HL-60 (cell line): ENCODE measurements at regions not wholly inside any gene's neighbourhood (a gene's known extent, or its start where the extent isn't known, plus 50 kb on each side); places are given as distances from the start of the nearest gene placed in this dataset.
"Not testable (repeated sequence)": the region's sequence is repeated elsewhere in the genome, so short reads cannot be mapped to it uniquely, and the experiment has no call there.

ENCODE experiments used
- DNase-seq, 2 experiments: peaks; one replicate each; pipeline ENCODE4 v3.0.0-alpha.2; 2010 to 2020; ENCODE audit warnings: low read depth in 1 of 2, low spot score in 1 of 2
- H3K27ac ChIP-seq: fragments of 250-450 bp; sonication (Bioruptor Pico); replicated peaks from 2 replicates; pipeline ENCODE4 v1.5.1; 2020; ENCODE audit warnings: mild to moderate bottlenecking, moderate library complexity
- H3K27me3 ChIP-seq: fragments of 250-450 bp; sonication (Bioruptor Pico); 2 replicates; pipeline ENCODE4 v1.5.1; 2021; ENCODE audit warnings: mild to moderate bottlenecking, moderate library complexity; ENCODE audit not compliant: insufficient read depth, poor library complexity, severe bottlenecking
- H3K4me3 ChIP-seq: replicated peaks from 2 replicates; pipeline ENCODE4 v1.5.1; 2011; ENCODE audit warnings: mild to moderate bottlenecking, control low read depth, low read length; ENCODE audit not compliant: insufficient read depth
- GABPA ChIP-seq: IDR thresholded peaks from 2 replicates; pipeline ENCODE4 v1.6.1; 2012; ENCODE audit warnings: low read depth
- POLR2AphosphoS5 ChIP-seq: IDR thresholded peaks from 2 replicates; pipeline ENCODE4 v1.6.1; 2012; ENCODE audit warnings: low read depth
- REST ChIP-seq: IDR thresholded peaks from 2 replicates; pipeline ENCODE4 v1.6.1; 2012; ENCODE audit warnings: low read depth; ENCODE audit not compliant: insufficient replicate concordance
- SPI1 ChIP-seq: IDR thresholded peaks from 2 replicates; pipeline ENCODE4 v1.6.1; 2012; ENCODE audit warnings: low read depth, mild to moderate bottlenecking, borderline replicate concordance
- TF ChIP-seq, protein P1 (sequence below): IDR thresholded peaks from one replicate; pipeline ENCODE4 v1.5.1; 2011; ENCODE audit warnings: low read length, control low read depth, inconsistent platforms; ENCODE audit not compliant: insufficient read depth

GRCh38 chr17:33567223-33567622 is 274.1 kb upstream of the ASIC2 start:
- Histone ChIP-seq H3K4me3 (no peak overlapping the region), H3K27me3 (no peaks in the 10 kb centered on the region), H3K27ac (no peak overlapping the region)
- no peak for DNase-seq
- TF ChIP-seq GABPA, result no peak
- TF ChIP-seq REST, result no peak
- TF ChIP-seq POLR2AphosphoS5, result no peak
- TF ChIP-seq, protein P1, sequence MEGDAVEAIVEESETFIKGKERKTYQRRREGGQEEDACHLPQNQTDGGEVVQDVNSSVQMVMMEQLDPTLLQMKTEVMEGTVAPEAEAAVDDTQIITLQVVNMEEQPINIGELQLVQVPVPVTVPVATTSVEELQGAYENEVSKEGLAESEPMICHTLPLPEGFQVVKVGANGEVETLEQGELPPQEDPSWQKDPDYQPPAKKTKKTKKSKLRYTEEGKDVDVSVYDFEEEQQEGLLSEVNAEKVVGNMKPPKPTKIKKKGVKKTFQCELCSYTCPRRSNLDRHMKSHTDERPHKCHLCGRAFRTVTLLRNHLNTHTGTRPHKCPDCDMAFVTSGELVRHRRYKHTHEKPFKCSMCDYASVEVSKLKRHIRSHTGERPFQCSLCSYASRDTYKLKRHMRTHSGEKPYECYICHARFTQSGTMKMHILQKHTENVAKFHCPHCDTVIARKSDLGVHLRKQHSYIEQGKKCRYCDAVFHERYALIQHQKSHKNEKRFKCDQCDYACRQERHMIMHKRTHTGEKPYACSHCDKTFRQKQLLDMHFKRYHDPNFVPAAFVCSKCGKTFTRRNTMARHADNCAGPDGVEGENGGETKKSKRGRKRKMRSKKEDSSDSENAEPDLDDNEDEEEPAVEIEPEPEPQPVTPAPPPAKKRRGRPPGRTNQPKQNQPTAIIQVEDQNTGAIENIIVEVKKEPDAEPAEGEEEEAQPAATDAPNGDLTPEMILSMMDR, result no peak
- no peak for TF ChIP-seq SPI1

GRCh38 chr17:33572615-33573014 is 279.5 kb upstream of the ASIC2 start:
- no peak for TF ChIP-seq GABPA
- peak; percentile 89 for TF ChIP-seq REST
- TF ChIP-seq SPI1, result no peak
- TF ChIP-seq, protein P1, result no peak
- Histone ChIP-seq H3K4me3 (no peak overlapping the region), H3K27me3 (no peaks in the 10 kb centered on the region), H3K27ac (no peak overlapping the region)
- no peak for DNase-seq

- H3K4me3 ChIP-seq, result no peak overlapping the region
- TF ChIP-seq REST (no peak), GABPA (no peak), SPI1 (no peak), POLR2AphosphoS5 (no peak)
- TF ChIP-seq, protein P1, result no peak
- no peaks in the 10 kb centered on the region for H3K27me3 ChIP-seq
- DNase-seq, result no peak
- H3K27ac ChIP-seq, result no peak overlapping the region
These were observed 281.9 kb upstream of the ASIC2 start for GRCh38 chr17:33574942-33575445.

DNA sequence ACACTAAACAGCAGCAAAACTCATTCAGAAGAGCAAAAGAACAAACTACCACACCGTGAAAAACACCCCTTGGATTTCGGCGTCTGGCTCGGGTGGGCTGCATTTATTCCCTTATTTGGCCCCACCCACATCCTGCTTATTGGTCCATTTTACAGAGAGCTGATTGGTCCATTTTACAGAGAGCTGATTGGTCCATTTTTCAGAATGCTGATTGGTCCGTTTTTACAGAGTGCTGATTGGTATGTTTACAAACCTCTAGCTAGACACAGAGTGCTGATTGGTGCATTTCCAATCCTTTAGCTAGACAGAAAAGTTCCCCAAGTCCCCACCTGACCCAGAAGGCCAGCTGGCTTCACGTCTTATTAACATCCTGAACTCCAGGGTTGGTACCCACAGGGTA is 286.6 kb upstream of the ASIC2 start:
- not testable (repeated sequence) for H3K27ac ChIP-seq, H3K27me3 ChIP-seq, DNase-seq, H3K4me3 ChIP-seq
